K562 (cell line): ENCODE measurements at regions not wholly inside any gene's neighbourhood (a gene's known extent, or its start where the extent isn't known, plus 50 kb on each side); places are given as distances from the start of the nearest gene placed in this dataset.

Source experiments
- BCOR ChIP-seq: fragments of 450-650 bp; IDR thresholded peaks from 2 replicates; pipeline ENCODE4 v1.6.1; 2016
- BRD9 ChIP-seq: fragments of 450-650 bp; IDR thresholded peaks from 2 replicates; pipeline ENCODE4 v1.6.1; 2018; ENCODE audit warnings: low read depth; ENCODE audit not compliant: partially characterized antibody
- CBFA2T3 ChIP-seq: fragments of 450-650 bp; IDR thresholded peaks from 2 replicates; pipeline ENCODE4 v1.6.1; 2017
- CC2D1A ChIP-seq: fragments of 450-650 bp; IDR thresholded peaks from 2 replicates; pipeline ENCODE4 v1.6.1; 2017; ENCODE audit warnings: mild to moderate bottlenecking
- CHAMP1 ChIP-seq: fragments of 450-650 bp; IDR thresholded peaks from 2 replicates; pipeline ENCODE4 v1.6.1; 2016; ENCODE audit warnings: mild to moderate bottlenecking
- E2F5 ChIP-seq: sonication (generic); formaldehyde crosslinking; IDR thresholded peaks from 2 replicates; pipeline ENCODE4 v1.8.0; 2022; ENCODE audit warnings: mild to moderate bottlenecking, missing genetic modification reagents
- FOXA3 ChIP-seq, 2 experiments: fragments of 450-650 bp in 1 of 2; sonication (generic) in 1 of 2; formaldehyde crosslinking; IDR thresholded peaks in 1 of 2; conservative IDR thresholded peaks in 1 of 2; 2 replicates each; pipeline versions ENCODE4 v1.4.0 to v1.8.0; 2020 to 2022; ENCODE audit warnings: mild to moderate bottlenecking in 2 of 2, missing genetic modification reagents in 1 of 2
- FOXK2 ChIP-seq, 2 experiments: fragments of 450-650 bp; IDR thresholded peaks in 1 of 2; conservative IDR thresholded peaks in 1 of 2; 2 replicates each; pipeline ENCODE4 v1.6.1; 2016; ENCODE audit warnings: low read depth in 2 of 2, mild to moderate bottlenecking in 1 of 2
- FUS ChIP-seq: fragments of 200-400 bp; formaldehyde crosslinking; optimal IDR thresholded peaks from 2 replicates; pipeline ENCODE3; 2017; ENCODE audit warnings: low read depth, low read length
- HNRNPH1 ChIP-seq: fragments of 200-400 bp; formaldehyde crosslinking; optimal IDR thresholded peaks from 2 replicates; pipeline ENCODE3; 2017; ENCODE audit warnings: low read depth, mild to moderate bottlenecking, low read length, moderate library complexity
- KLF13 ChIP-seq: fragments of 450-650 bp; IDR thresholded peaks from 2 replicates; pipeline ENCODE4 v1.6.1; 2016; ENCODE audit warnings: missing genetic modification characterization, low read depth, mild to moderate bottlenecking, missing compliant biosample characterization, moderate library complexity, borderline replicate concordance
- MAZ ChIP-seq, 2 experiments: fragments of 450-650 bp in 1 of 2; sonication (generic) in 1 of 2; formaldehyde crosslinking; IDR thresholded peaks in 1 of 2; conservative IDR thresholded peaks in 1 of 2; 2 replicates each; pipeline versions ENCODE4 v1.4.0 to v1.5.0; 2020; ENCODE audit warnings: mild to moderate bottlenecking in 1 of 2, missing genetic modification reagents in 1 of 2
- NR1H2 ChIP-seq: sonication (generic); formaldehyde crosslinking; IDR thresholded peaks from 2 replicates; pipeline ENCODE4 v1.4.0; 2020; ENCODE audit warnings: mild to moderate bottlenecking, missing genetic modification reagents
- RAD51 ChIP-seq: fragments of 450-650 bp; IDR thresholded peaks from 2 replicates; pipeline ENCODE4 v1.7.1; 2016; ENCODE audit warnings: low read depth, mild to moderate bottlenecking, borderline replicate concordance
- RCOR1 ChIP-seq, 2 experiments: IDR thresholded peaks; 2 replicates each; pipeline ENCODE4 v1.6.1; 2012; ENCODE audit warnings: low read depth in 2 of 2, low read length in 2 of 2, borderline replicate concordance in 1 of 2, improper control_type of control experiment in 1 of 2
- SLC30A9 ChIP-seq: fragments of 250-450 bp; sonication (Bioruptor Pico); IDR thresholded peaks from 2 replicates; pipeline ENCODE4 v1.8.0; 2022; ENCODE audit warnings: mild to moderate bottlenecking, moderate library complexity
- SRSF3 ChIP-seq: fragments of 200-400 bp; formaldehyde crosslinking; IDR thresholded peaks from 2 replicates; pipeline ENCODE4 v1.6.1; 2016; ENCODE audit warnings: mild to moderate bottlenecking, low read length, moderate library complexity; ENCODE audit not compliant: insufficient read depth
- SUPT5H ChIP-seq: fragments of 450-650 bp; IDR thresholded peaks from 2 replicates; pipeline ENCODE4 v1.6.1; 2016
- TRIM28 ChIP-seq: fragments of 450-650 bp; IDR thresholded peaks from 2 replicates; pipeline ENCODE4 v1.6.1; 2017
- ZNF24 ChIP-seq: fragments of 450-650 bp; IDR thresholded peaks from 2 replicates; pipeline ENCODE4 v1.6.1; 2016
- ZNF431 ChIP-seq: sonication (generic); formaldehyde crosslinking; IDR thresholded peaks from 2 replicates; pipeline ENCODE4 v1.8.0; 2022; ENCODE audit warnings: mild to moderate bottlenecking, missing genetic modification reagents
- ZNF830 ChIP-seq: fragments of 250-450 bp; sonication (Bioruptor Pico); IDR thresholded peaks from 2 replicates; pipeline ENCODE4 v1.5.0; 2021; ENCODE audit warnings: mild to moderate bottlenecking
- TF ChIP-seq, protein P1 (sequence below): sonication (generic); formaldehyde crosslinking; IDR thresholded peaks from 2 replicates; pipeline ENCODE4 v1.8.1; 2023; ENCODE audit warnings: mild to moderate bottlenecking, missing genetic modification reagents, moderate library complexity
- TF ChIP-seq, protein P2 (sequence below): fragments of 450-650 bp; formaldehyde crosslinking; IDR thresholded peaks from 2 replicates; pipeline ENCODE4 v1.4.0; 2020; ENCODE audit warnings: mild to moderate bottlenecking, moderate library complexity

DNA sequence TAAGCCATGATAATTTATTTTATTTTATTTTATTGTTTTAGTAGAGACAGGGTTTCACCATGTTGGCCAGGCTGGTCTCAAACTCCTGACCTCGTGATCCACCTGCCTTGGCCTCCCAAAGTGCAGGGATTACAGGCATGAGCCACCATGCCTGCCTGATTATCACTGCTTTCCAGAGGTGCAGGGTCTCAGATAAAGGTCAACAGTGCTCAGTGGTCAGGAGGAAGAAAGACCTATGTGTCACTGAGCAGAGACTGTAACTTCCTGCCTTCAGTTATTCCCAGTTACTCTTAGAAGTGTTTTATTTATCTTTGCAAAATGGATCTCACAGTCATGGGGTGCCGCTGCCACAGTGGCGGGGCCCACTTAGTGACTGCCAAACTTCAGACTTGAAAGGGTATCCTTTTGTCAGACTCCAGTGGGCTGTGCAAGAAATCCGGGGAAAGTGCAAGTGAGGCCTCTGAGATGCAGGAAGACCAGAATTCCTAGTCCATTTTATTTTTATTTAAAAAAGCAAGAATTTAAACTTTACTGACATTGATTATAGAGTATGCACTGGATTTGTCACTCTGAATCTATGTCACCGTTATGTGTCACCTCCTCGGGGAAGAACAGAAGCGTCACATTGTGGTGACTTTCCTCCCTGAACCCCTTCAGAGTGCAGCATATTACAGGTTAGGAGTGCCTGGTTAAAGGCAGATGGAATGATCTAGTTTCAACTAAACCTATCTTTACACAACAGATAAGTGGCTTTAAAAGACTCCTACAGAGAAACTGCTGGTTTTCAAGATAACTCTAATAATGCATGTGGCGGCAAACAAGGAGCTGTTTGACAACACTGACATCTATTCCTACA, 59.1 kb upstream of the BICD1 start (continued):
- TF ChIP-seq SUPT5H (no peak), BCOR (peak; percentile 93), E2F5 (CRISPR knock-in tag) (no peak), HNRNPH1 (no peak), NR1H2 (CRISPR knock-in tag) (no peak), ZNF830 (CRISPR knock-in tag) (no peak), BRD9 (peak; percentile 12), MAZ (CRISPR knock-in tag; conservative IDR thresholded peaks at IDR 0.05 in 1 of 2, IDR thresholded peaks at IDR 0.05 in 1 of 2) (no peak; a peak in 3 of 4 replicates), FOXA3 (CRISPR knock-in tag; conservative IDR thresholded peaks at IDR 0.05 in 1 of 2, IDR thresholded peaks at IDR 0.05 in 1 of 2) (peak; percentile 4 to 58; a peak in 2 of 4 replicates), SLC30A9 (no peak), FUS (no peak), TRIM28 (0 out of 2 replicates have a peak, but pooled peaks have one; percentile 39), SRSF3 (no peak), CHAMP1 (peak; percentile 85), RAD51 (peak; percentile 25; the same call in 1 of the 2 replicates), FOXK2 (conservative IDR thresholded peaks at IDR 0.05 in 1 of 2, IDR thresholded peaks at IDR 0.05 in 1 of 2; ENCODE audit: low read depth in 2 of 2) (peak; percentile 35 to 64; a peak in 2 of 4 replicates), CC2D1A (peak; percentile 87), ZNF431 (no peak), RCOR1 (IDR thresholded peaks at IDR 0.05; ENCODE audit: borderline replicate concordance in 1 of 2, low read depth in 2 of 2, low read length in 2 of 2) (peak; percentile 13 to 82; a peak in 3 of 4 replicates), CBFA2T3 (peak; percentile 98), ZNF24 (peak; percentile 87), KLF13 (tag) (no peak)
- TF ChIP-seq, protein P1, sequence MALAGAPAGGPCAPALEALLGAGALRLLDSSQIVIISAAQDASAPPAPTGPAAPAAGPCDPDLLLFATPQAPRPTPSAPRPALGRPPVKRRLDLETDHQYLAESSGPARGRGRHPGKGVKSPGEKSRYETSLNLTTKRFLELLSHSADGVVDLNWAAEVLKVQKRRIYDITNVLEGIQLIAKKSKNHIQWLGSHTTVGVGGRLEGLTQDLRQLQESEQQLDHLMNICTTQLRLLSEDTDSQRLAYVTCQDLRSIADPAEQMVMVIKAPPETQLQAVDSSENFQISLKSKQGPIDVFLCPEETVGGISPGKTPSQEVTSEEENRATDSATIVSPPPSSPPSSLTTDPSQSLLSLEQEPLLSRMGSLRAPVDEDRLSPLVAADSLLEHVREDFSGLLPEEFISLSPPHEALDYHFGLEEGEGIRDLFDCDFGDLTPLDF (CRISPR knock-in tag): no peak
- TF ChIP-seq, protein P2, sequence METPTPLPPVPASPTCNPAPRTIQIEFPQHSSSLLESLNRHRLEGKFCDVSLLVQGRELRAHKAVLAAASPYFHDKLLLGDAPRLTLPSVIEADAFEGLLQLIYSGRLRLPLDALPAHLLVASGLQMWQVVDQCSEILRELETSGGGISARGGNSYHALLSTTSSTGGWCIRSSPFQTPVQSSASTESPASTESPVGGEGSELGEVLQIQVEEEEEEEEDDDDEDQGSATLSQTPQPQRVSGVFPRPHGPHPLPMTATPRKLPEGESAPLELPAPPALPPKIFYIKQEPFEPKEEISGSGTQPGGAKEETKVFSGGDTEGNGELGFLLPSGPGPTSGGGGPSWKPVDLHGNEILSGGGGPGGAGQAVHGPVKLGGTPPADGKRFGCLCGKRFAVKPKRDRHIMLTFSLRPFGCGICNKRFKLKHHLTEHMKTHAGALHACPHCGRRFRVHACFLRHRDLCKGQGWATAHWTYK (CRISPR knock-in tag): 0 out of 2 replicates have a peak, but pooled peaks have one; percentile 49
